ENCODE measurements at regions not wholly inside any gene's neighbourhood (a gene's known extent, or its start where the extent isn't known, plus 50 kb on each side); places are given as distances from the start of the nearest gene placed in this dataset.

DNA sequence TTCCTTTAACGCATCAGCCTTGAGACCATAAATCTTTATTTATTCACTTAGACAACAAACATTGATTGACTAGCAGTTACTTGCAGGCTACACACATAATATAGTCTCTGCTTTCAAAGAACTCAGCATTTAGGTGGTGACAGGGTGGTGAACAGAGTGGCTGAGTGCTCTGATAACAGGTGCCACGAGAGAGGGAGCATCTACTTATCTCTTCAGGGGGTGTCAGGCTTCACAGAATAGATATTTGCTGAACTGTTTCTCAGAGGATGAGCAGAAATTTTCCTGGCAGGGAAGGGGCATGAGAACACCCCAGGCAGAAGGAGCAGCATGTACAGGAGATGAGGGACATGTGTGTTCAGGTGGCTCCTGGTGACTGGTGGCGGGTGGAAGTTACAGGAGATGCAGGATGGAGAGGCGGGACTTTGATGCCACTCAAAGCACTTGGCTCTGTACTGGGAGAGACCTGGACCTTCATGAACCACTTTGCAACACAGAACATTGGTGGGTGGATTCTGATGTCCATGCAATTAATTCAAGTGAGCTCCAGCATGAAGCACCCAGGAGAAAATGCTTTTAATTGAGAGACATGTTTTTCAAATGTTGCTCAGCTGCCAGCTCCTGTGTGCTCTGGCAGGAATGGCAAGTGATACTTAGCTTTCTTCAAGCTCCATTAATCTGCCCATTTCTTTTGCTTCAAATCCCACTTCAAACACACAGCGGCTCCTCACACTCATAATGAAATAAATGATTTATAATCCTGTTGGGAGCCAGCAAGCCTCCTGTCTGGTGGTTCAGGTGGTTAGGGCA, 248.9 kb downstream of the MYCN start:
- Histone ChIP-seq H3K36me3 (no peaks in the 10 kb centered on the region), H3K4me1 (ENCODE audit: control insufficient read depth in 1 of 2, low read depth in 2 of 2) (no peaks in the 10 kb centered on the region), H3K4me3 (no peak overlapping the region), H3K9me3 (no peaks in the 10 kb centered on the region), H3K27me3 (replicated peaks; ENCODE audit: insufficient read depth) (no peaks in the 10 kb centered on the region), H3K27ac (no peak overlapping the region)
- TF ChIP-seq CTCF (IDR thresholded peaks at IDR 0.05) = no peak
- no peak for DNase-seq (ENCODE audit: low spot score)
- no peak for ATAC-seq (ENCODE audit: insufficient number of reproducible peaks, low FRiP score, low read depth)

- TF ChIP-seq CTCF (IDR thresholded peaks at IDR 0.05) = no peak
- H3K36me3 ChIP-seq = no peaks in the 10 kb centered on the region
- no peak overlapping the region for H3K27ac ChIP-seq
- H3K9me3 ChIP-seq = no peaks in the 10 kb centered on the region
- no peak overlapping the region for H3K4me3 ChIP-seq
- DNase-seq (ENCODE audit: low spot score) (no peak), ATAC-seq (ENCODE audit: insufficient number of reproducible peaks, low FRiP score, low read depth) (no peak)
- no peaks in the 10 kb centered on the region for H3K27me3 ChIP-seq (replicated peaks; ENCODE audit: insufficient read depth)
- H3K4me1 ChIP-seq (ENCODE audit: control insufficient read depth in 1 of 2, low read depth in 2 of 2) = no peaks in the 10 kb centered on the region
Measured at GRCh38 chr2:16188261-16188890, 248.0 kb downstream of the MYCN start.

- Histone ChIP-seq H3K27ac (no peak overlapping the region), H3K4me3 (no peak overlapping the region), H3K4me1 (ENCODE audit: control insufficient read depth in 1 of 2, low read depth in 2 of 2) (no peaks in the 10 kb centered on the region), H3K36me3 (no peaks in the 10 kb centered on the region), H3K9me3 (no peaks in the 10 kb centered on the region), H3K27me3 (replicated peaks; ENCODE audit: insufficient read depth) (no peaks in the 10 kb centered on the region)
- no peak for TF ChIP-seq CTCF (IDR thresholded peaks at IDR 0.05)
- DNase-seq (ENCODE audit: low spot score) (no peak), ATAC-seq (ENCODE audit: insufficient number of reproducible peaks, low FRiP score, low read depth) (no peak)
Measured at GRCh38 chr2:16187482-16187817, 247.1 kb downstream of the MYCN start.

- no peak for TF ChIP-seq CTCF (IDR thresholded peaks at IDR 0.05)
- Histone ChIP-seq H3K9me3 (no peaks in the 10 kb centered on the region), H3K4me1 (ENCODE audit: control insufficient read depth in 1 of 2, low read depth in 2 of 2) (no peaks in the 10 kb centered on the region), H3K27me3 (replicated peaks; ENCODE audit: insufficient read depth) (no peaks in the 10 kb centered on the region), H3K27ac (no peak overlapping the region), H3K36me3 (no peaks in the 10 kb centered on the region), H3K4me3 (no peak overlapping the region)
- DNase-seq (ENCODE audit: low spot score) (no peak), ATAC-seq (ENCODE audit: insufficient number of reproducible peaks, low FRiP score, low read depth) (no peak)
Measured at GRCh38 chr2:16186661-16187481, 246.5 kb downstream of the MYCN start.

- no peaks in the 10 kb centered on the region for H3K4me1 ChIP-seq (ENCODE audit: control insufficient read depth in 1 of 2, low read depth in 2 of 2)
- H3K36me3 ChIP-seq = no peaks in the 10 kb centered on the region
- no peak for DNase-seq (ENCODE audit: low spot score)
- H3K27me3 ChIP-seq (replicated peaks; ENCODE audit: insufficient read depth) = no peaks in the 10 kb centered on the region
- no peak for TF ChIP-seq CTCF (IDR thresholded peaks at IDR 0.05)
- no peak overlapping the region for H3K27ac ChIP-seq
- ATAC-seq (ENCODE audit: insufficient number of reproducible peaks, low FRiP score, low read depth) = no peak
- no peak overlapping the region for H3K4me3 ChIP-seq
- no peaks in the 10 kb centered on the region for H3K9me3 ChIP-seq
Measured at GRCh38 chr2:16185801-16186272, 245.5 kb downstream of the MYCN start.
